ENCODE measurements at regions not wholly inside any gene's neighbourhood (a gene's known extent, or its start where the extent isn't known, plus 50 kb on each side); places are given as distances from the start of the nearest gene placed in this dataset.

GRCh38 chr14:100484531-100485267, 102.5 kb downstream of the BEGAIN start:
- no peak for DNase-seq (ENCODE audit: low read depth)
- TF ChIP-seq MYC (IDR thresholded peaks at IDR 0.05; ENCODE audit: low read depth, low read length) (no peak), MAX (IDR thresholded peaks at IDR 0.05; ENCODE audit: low read depth, low read length) (no peak), POLR2A (IDR thresholded peaks at IDR 0.05; ENCODE audit: extremely low read depth, insufficient read length) (no peak), CTCF (IDR thresholded peaks at IDR 0.05; ENCODE audit: low read depth, low read length) (no peak)
- H3K4me3 ChIP-seq (ENCODE audit: low read depth, low read length) = no peak overlapping the region

GRCh38 chr14:100486025-100486828, 101.0 kb downstream of the BEGAIN start:
- TF ChIP-seq MAX (IDR thresholded peaks at IDR 0.05; ENCODE audit: low read depth, low read length) (no peak), CTCF (IDR thresholded peaks at IDR 0.05; ENCODE audit: low read depth, low read length) (no peak), MYC (IDR thresholded peaks at IDR 0.05; ENCODE audit: low read depth, low read length) (no peak), POLR2A (IDR thresholded peaks at IDR 0.05; ENCODE audit: extremely low read depth, insufficient read length) (no peak)
- no peak overlapping the region for H3K4me3 ChIP-seq (ENCODE audit: low read depth, low read length)
- peak; percentile 66 for DNase-seq (ENCODE audit: low read depth)
